PC-9 (cell line): ENCODE measurements at regions not wholly inside any gene's neighbourhood (a gene's known extent, or its start where the extent isn't known, plus 50 kb on each side); places are given as distances from the start of the nearest gene placed in this dataset.

Experiments used
- EZH2 ChIP-seq: fragments of 200-600 bp; sonication (generic); IDR thresholded peaks from 2 replicates; pipeline ENCODE4 v1.8.0; 2017; ENCODE audit warnings: antibody characterized with exemption, low read depth
- TF ChIP-seq, protein P1 (sequence below): fragments of 200-600 bp; sonication (generic); conservative IDR thresholded peaks from 2 replicates; pipeline ENCODE4 v1.6.1; 2017; ENCODE audit warnings: mixed run types, antibody characterized with exemption, mild to moderate bottlenecking, moderate library complexity

DNA sequence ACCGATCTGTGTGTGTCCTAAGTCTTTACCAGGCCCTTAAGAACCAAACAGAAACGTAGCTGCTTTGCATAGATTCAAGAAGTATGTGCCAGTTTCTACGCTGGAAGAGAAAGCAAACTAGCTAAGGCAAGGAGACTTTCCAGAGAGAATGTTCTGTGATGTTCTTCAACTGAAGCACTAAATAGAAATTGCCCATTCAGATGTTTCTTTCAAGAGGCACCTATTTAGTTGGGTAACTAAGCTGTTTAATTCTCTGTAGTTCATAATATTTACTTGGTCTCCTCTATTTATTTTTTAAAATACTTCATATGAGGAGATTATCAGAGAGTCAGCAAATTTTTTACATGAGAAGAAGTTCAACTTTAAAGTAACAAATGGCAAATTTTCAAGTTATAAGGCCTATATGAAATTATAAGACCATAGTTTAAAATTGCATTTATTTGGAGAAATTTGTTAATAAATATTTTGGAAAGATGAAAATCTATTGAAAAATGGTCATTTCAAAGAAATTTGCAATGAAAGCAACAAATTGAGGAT lies 279.0 kb downstream of the NEBL start:
- TF ChIP-seq, protein P1, sequence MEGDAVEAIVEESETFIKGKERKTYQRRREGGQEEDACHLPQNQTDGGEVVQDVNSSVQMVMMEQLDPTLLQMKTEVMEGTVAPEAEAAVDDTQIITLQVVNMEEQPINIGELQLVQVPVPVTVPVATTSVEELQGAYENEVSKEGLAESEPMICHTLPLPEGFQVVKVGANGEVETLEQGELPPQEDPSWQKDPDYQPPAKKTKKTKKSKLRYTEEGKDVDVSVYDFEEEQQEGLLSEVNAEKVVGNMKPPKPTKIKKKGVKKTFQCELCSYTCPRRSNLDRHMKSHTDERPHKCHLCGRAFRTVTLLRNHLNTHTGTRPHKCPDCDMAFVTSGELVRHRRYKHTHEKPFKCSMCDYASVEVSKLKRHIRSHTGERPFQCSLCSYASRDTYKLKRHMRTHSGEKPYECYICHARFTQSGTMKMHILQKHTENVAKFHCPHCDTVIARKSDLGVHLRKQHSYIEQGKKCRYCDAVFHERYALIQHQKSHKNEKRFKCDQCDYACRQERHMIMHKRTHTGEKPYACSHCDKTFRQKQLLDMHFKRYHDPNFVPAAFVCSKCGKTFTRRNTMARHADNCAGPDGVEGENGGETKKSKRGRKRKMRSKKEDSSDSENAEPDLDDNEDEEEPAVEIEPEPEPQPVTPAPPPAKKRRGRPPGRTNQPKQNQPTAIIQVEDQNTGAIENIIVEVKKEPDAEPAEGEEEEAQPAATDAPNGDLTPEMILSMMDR: no peak
- TF ChIP-seq EZH2: no peak
